ENCODE measurements at regions not wholly inside any gene's neighbourhood (a gene's known extent, or its start where the extent isn't known, plus 50 kb on each side); places are given as distances from the start of the nearest gene placed in this dataset.

DNA sequence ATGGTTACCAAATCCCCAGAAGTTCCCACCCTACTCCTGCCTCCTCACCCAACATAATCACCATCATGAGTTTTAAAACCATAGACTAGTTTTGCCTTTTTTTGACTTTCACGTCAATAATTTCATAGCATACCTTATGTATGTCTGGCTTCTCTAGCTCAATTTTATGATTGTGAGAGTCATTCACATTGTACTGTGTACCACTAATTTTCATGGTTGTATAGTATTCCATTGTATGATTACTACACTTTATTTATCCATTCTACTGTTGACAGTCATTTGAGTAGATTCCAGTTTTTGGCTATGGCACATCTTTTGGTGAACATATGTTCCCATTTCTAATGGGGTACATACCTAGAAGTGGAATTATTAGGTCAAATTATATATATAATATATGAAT lies 195.3 kb upstream of the TCF21 start:
- DNase-seq (ENCODE audit: low read depth, low spot score): no peak

DNA sequence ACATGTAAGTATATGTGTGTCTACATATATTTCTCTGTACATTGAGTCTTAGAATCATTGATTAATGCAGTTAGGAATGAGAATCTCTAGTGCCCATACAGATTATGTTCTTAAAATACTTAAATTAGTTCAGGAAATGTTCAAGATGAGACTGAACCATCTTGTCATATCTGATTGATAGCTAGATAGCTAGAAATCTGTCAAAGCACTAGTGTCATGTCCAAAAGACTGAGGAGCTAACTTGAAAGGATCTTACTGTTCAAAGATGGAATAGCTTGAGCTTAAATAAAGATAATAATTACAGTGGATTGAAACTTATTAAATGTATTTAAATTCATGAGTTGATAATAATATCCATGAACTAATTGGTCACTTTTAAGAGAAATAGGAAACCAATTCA lies 191.7 kb upstream of the TCF21 start:
- DNase-seq (ENCODE audit: low read depth, low spot score): no peak

DNA sequence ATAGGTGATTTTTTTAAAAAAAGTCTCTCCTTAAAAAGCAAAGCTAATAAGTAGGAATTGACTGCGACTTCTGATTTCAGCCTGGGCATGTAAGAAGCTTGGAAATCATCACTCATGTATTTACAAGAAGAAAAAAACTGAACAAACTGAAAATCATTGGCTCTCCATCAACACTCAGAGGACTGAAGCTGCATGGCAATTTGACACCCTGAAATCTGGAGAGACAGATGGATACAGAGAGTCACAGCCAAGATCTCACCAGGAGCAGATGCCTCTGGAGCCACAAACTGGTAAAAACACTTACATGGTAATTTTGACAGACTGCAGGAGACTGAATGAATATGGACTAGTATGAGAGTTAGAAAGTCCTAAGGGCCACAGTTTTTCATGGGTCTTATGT lies 191.2 kb upstream of the TCF21 start:
- peak; percentile 34 for DNase-seq (ENCODE audit: low read depth, low spot score)

GRCh38 chr6:133698272-133698671 lies 190.6 kb upstream of the TCF21 start:
- no peak for DNase-seq (ENCODE audit: low read depth, low spot score)

DNA sequence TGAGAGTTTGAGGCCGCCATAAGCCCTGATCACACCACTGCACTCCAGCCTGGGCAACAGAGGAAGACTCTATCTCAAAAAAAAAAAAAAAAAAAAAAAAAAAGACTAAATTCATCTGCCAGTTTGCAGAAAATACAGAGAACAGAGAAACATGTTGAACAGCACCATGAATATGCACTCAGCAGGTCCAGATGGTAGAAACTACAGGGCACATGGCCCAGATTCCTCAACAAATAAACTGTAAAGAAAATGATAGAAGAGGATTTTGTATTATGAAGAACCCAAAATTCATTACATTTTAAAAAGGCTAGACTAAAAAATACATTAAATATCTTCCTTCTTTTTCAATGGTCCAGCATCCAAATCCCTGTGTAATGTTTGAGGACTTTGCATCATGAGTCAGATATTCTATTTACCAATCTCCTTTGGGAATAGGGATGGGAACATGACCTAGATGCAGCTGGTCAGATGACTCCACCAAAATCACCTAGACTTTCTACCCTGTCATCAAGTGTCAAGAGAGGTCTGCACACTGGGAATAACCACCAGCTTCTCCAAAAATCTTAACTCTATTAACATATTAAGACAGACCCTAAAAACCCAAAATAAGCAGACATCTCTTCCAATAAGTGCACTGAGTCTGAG lies 189.1 kb upstream of the TCF21 start:
- no peak for DNase-seq (ENCODE audit: low read depth, low spot score)

GRCh38 chr6:133701633-133702331 lies 187.1 kb upstream of the TCF21 start:
- DNase-seq (ENCODE audit: low read depth, low spot score): no peak

GRCh38 chr6:133704371-133704770 lies 184.5 kb upstream of the TCF21 start:
- peak; percentile 5 for DNase-seq (ENCODE audit: low read depth, low spot score)

GRCh38 chr6:133705066-133705465 lies 183.8 kb upstream of the TCF21 start:
- DNase-seq (ENCODE audit: low read depth, low spot score): no peak

DNA sequence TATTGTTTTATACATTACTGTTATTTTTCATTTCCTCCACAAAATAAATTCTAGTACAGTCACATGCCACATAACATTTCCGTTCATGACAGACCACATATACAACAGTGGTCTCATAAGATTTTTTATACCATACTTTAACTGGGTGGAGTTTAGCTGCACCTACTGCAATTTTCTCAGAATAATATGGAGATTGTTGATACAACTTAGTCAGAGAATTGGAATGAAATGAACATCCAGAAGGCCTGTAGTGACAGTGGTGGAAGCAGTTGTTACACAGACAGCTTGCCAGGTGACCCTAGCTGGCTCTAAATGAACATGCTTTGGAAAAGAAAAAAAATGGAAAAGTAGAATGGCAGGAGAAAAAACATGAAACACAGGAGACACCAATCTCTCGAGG lies 183.2 kb upstream of the TCF21 start:
- DNase-seq (ENCODE audit: low read depth, low spot score): peak; percentile 42

- peak; percentile 84 for DNase-seq (ENCODE audit: low read depth, low spot score)
Measured at GRCh38 chr6:133707456-133707855, 181.5 kb upstream of the TCF21 start.

GRCh38 chr6:133710826-133711225 lies 178.1 kb upstream of the TCF21 start:
- DNase-seq (ENCODE audit: low read depth, low spot score): no peak

DNA sequence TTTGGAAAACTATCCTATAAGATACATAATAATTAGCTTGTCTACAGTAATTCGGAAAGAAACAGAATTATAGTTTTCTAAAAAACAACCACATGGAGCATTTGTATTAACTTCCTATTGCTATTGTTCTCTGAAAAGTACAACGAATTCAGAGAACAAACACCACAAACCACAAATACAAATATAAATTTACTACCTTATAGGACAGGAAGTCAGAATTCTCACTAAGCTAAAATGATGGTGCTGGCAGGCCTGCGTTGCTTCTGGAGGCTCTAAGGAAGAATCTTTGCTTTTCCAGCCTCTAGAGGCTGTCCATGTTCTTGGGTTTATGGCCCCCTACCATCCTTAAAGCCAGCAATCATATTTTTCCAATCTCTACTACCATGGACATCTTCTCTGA lies 173.6 kb upstream of the TCF21 start:
- no peak for DNase-seq (ENCODE audit: low read depth, low spot score)

- peak; percentile 50 for DNase-seq (ENCODE audit: low read depth, low spot score)
Measured at GRCh38 chr6:133724726-133725125, 164.2 kb upstream of the TCF21 start.

DNA sequence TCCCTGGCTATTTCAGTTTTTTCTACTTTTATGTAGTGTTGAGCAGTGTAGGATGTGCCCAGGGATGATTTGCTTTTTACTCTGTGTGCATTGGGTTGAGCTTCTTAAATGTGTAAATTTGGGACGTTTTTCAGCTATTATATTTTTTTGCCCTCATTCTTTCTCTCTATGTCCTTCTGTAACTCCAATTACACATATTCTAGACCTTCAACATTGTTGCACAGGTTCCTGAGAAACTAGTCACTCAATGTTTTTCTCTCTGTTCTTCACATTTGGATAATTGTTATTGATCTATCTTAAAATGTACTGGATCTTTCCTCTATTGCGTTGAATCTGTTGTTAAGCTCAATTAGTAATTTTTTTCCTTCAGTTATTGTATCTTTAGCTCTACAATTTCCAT lies 162.7 kb upstream of the TCF21 start:
- no peak for DNase-seq (ENCODE audit: low read depth, low spot score)

DNA sequence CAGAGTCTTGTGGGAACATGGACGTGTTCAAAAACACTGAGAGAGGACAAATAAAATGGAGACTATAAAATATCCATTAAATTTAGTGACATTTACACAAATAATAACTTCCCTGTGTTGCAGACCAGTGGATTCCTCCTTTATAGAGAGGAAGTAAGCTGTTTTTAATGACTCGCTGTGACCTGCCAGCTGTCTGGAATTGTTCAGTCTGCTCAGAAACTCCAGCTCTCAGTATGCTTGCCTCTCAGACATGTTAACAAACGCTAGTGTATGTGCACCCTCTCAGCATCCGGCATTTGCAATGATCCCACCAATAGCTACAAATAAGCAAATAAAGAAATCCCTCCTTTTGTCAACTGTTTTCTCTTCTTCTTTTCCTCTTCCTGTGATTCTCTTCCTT lies 158.0 kb upstream of the TCF21 start:
- DNase-seq (ENCODE audit: low read depth, low spot score): peak; percentile 6

DNA sequence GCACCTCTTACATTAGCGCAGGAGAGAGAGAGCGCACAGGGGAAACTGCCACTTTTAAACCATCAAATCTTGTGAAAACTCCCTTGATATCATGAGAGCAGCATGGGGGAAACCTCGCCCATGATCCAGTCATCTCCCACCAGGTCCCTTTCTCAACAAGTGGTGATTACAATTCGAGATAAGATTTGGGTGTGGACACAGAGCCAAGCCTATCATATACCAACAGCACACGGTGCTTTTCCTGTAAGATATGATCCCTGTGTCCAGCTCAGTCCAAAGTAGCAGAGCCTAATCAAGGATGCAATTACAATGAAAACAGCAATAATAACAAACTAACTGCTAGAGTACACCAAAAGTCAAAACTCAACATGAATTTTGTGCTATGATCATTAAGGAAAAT lies 148.7 kb upstream of the TCF21 start:
- no peak for DNase-seq (ENCODE audit: low read depth, low spot score)

GRCh38 chr6:133740816-133741215 lies 148.1 kb upstream of the TCF21 start:
- DNase-seq (ENCODE audit: low read depth, low spot score): no peak

GRCh38 chr6:133741375-133741861 lies 147.5 kb upstream of the TCF21 start:
- DNase-seq (ENCODE audit: low read depth, low spot score): peak; percentile 28

- DNase-seq (ENCODE audit: low read depth, low spot score): no peak
Measured at GRCh38 chr6:133743621-133744020, 145.3 kb upstream of the TCF21 start.

- DNase-seq (ENCODE audit: low read depth, low spot score): no peak
Measured at GRCh38 chr6:133746417-133746770, 142.5 kb upstream of the TCF21 start.

- no peak for DNase-seq (ENCODE audit: low read depth, low spot score)
Measured at GRCh38 chr6:133748628-133749027, 140.3 kb upstream of the TCF21 start.

DNA sequence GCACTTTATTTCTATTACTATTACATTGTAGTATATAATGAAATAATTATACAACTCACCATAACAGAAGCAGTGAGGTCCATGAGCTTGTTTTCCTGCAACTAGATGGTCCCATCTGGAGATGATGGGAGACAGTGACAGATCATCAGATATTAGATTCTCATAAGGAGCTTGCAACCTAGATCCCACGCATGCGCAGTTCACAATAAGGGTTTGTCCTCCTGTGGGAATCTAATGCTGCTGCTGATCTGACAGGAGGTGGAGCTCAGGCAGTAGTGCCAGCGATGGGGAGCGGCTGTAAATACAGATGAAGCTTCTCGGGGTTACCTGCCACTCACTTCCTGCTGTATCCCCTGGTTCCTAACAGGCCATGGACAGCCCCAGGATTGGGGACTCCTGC lies 139.5 kb upstream of the TCF21 start:
- no peak for DNase-seq (ENCODE audit: low read depth, low spot score)

DNA sequence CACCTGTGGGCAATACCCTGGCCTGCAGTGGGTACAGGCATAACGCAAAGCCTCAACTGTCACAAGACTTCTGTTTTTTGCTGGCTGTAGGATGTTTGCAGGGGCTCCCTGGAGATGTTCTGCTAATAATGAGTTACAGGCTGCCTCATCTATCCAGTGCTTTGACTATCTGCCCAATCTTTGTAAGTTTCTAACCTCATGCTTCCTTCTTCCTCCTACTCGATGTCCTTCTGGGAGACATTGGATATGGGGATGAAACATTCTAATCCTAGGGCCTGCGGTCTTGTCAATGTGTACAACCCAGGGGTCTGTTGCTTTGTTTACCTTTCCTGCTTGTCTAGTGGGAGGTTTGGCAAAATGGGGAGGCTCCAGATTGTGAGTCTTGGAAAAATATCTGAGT lies 136.8 kb upstream of the TCF21 start:
- no peak for DNase-seq (ENCODE audit: low read depth, low spot score)

- no peak for DNase-seq (ENCODE audit: low read depth, low spot score)
Measured at GRCh38 chr6:133753756-133754155, 135.2 kb upstream of the TCF21 start.
